22Rv1 (cell line): ENCODE measurements at regions not wholly inside any gene's neighbourhood (a gene's known extent, or its start where the extent isn't known, plus 50 kb on each side); places are given as distances from the start of the nearest gene placed in this dataset.

Source experiments
- ZFX ChIP-seq: fragments of 450-650 bp; IDR thresholded peaks from 2 replicates; pipeline ENCODE4 v1.6.1; 2017; ENCODE audit warnings: antibody characterized with exemption, borderline replicate concordance
- TF ChIP-seq, protein P1 (sequence below): fragments of 450-650 bp; IDR thresholded peaks from 2 replicates; pipeline ENCODE4 v1.5.1; 2017; ENCODE audit warnings: mild to moderate bottlenecking

DNA sequence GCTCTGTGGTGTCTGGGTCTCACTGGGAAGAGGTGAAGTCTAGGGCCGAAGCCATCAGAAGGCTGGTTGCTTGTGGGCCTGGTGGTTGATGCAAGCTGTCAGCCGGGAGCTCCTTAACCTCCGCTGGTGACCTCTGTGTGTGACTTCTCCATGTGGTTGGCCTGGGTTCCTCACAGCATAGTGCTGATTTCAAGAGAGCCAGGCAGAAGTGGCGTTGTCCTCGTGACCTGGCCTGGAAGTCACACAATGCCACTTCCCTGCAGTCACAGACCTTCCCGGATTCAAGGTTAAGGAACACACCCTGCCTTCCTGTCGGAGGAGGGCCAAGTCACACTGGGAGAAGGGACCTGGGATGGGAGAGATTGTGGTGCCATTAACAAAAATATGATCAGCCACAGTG is 303.7 kb upstream of the HS6ST1 start:
- TF ChIP-seq, protein P1, sequence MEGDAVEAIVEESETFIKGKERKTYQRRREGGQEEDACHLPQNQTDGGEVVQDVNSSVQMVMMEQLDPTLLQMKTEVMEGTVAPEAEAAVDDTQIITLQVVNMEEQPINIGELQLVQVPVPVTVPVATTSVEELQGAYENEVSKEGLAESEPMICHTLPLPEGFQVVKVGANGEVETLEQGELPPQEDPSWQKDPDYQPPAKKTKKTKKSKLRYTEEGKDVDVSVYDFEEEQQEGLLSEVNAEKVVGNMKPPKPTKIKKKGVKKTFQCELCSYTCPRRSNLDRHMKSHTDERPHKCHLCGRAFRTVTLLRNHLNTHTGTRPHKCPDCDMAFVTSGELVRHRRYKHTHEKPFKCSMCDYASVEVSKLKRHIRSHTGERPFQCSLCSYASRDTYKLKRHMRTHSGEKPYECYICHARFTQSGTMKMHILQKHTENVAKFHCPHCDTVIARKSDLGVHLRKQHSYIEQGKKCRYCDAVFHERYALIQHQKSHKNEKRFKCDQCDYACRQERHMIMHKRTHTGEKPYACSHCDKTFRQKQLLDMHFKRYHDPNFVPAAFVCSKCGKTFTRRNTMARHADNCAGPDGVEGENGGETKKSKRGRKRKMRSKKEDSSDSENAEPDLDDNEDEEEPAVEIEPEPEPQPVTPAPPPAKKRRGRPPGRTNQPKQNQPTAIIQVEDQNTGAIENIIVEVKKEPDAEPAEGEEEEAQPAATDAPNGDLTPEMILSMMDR, result no peak
- TF ChIP-seq ZFX, result no peak
